Activated CD8-positive, alpha-beta memory T cell treated with anti-CD3 and anti-CD28 coated beads for 36 hours (primary cell): ENCODE measurements at regions not wholly inside any gene's neighbourhood (a gene's known extent, or its start where the extent isn't known, plus 50 kb on each side); places are given as distances from the start of the nearest gene placed in this dataset.
"Not testable (repeated sequence)": the region's sequence is repeated elsewhere in the genome, so short reads cannot be mapped to it uniquely, and the experiment has no call there.

ENCODE experiments used
- CTCF ChIA-PET: fragments of 350-600 bp; sonication (Branson Sonifier 250); formaldehyde crosslinking; loops from one replicate; lab custom pipeline; 2021; ENCODE audit warnings: antibody characterized with exemption; lab: Charles Lee
- POLR2A ChIA-PET: fragments of 350-600 bp; sonication (Branson Sonifier 250); formaldehyde crosslinking; loops from one replicate; lab custom pipeline; 2021; ENCODE audit warnings: antibody characterized with exemption; lab: Charles Lee

GRCh38 chr5:90220554-90220953 lies 189.0 kb downstream of the CETN3 start:
- ChIA-PET CTCF (no interaction called here), POLR2A (no interaction called here)

GRCh38 chr5:90214991-90215390 lies 194.6 kb downstream of the CETN3 start:
- POLR2A ChIA-PET, result no interaction called here
- CTCF ChIA-PET, result no interaction called here

GRCh38 chr5:90208323-90208722 lies 201.2 kb downstream of the CETN3 start:
- POLR2A ChIA-PET, CTCF ChIA-PET: not testable (repeated sequence)

GRCh38 chr5:90201923-90202322 lies 207.6 kb downstream of the CETN3 start:
- ChIA-PET CTCF (no interaction called here), POLR2A (no interaction called here)

GRCh38 chr5:90193185-90193822 lies 216.3 kb downstream of the CETN3 start:
- POLR2A ChIA-PET, result no interaction called here
- CTCF ChIA-PET, result no interaction called here

GRCh38 chr5:90191352-90192045 lies 218.1 kb downstream of the CETN3 start:
- ChIA-PET CTCF (no interaction called here), POLR2A (no interaction called here)

- POLR2A ChIA-PET, result no interaction called here
Observed at GRCh38 chr5:90185897-90186468, 223.6 kb downstream of the CETN3 start.

GRCh38 chr5:90184764-90185163 lies 224.8 kb downstream of the CETN3 start:
- POLR2A ChIA-PET, result no interaction called here
- CTCF ChIA-PET, result no interaction called here

More at GRCh38 chr5:90185897-90186468, 223.6 kb downstream of the CETN3 start:
- CTCF ChIA-PET, result no interaction called here

- POLR2A ChIA-PET, result no interaction called here
Observed at GRCh38 chr5:90182726-90183125, 226.8 kb downstream of the CETN3 start.

GRCh38 chr5:90174236-90174635 lies 235.3 kb downstream of the CETN3 start:
- POLR2A ChIA-PET, result no interaction called here

More at GRCh38 chr5:90182726-90183125, 226.8 kb downstream of the CETN3 start:
- CTCF ChIA-PET, result interaction anchor here (0.6 kb wide), 1 partner anchor 18 kb away, joined by 3 read pairs; no protein-coding TSS in a partner anchor

GRCh38 chr5:90173299-90174030 lies 236.1 kb downstream of the CETN3 start:
- ChIA-PET POLR2A (no interaction called here), CTCF (no interaction called here)

More at GRCh38 chr5:90174236-90174635, 235.3 kb downstream of the CETN3 start:
- CTCF ChIA-PET, result no interaction called here

GRCh38 chr5:90171466-90171865 lies 238.1 kb downstream of the CETN3 start:
- ChIA-PET CTCF (no interaction called here), POLR2A (no interaction called here)

GRCh38 chr5:90170261-90170660 lies 239.3 kb downstream of the CETN3 start:
- ChIA-PET POLR2A (no interaction called here), CTCF (no interaction called here)

- CTCF ChIA-PET, result no interaction called here
Observed at GRCh38 chr5:90169078-90169477, 240.5 kb downstream of the CETN3 start.

GRCh38 chr5:90168399-90168798 lies 241.2 kb downstream of the CETN3 start:
- POLR2A ChIA-PET, result no interaction called here

More at GRCh38 chr5:90169078-90169477, 240.5 kb downstream of the CETN3 start:
- POLR2A ChIA-PET, result no interaction called here

GRCh38 chr5:90166816-90167215 lies 242.7 kb downstream of the CETN3 start:
- CTCF ChIA-PET, result no interaction called here
- POLR2A ChIA-PET, result no interaction called here

More at GRCh38 chr5:90168399-90168798, 241.2 kb downstream of the CETN3 start:
- CTCF ChIA-PET, result no interaction called here

- POLR2A ChIA-PET, result no interaction called here
- CTCF ChIA-PET, result no interaction called here
Observed at GRCh38 chr5:90162324-90162723, 247.2 kb downstream of the CETN3 start.

- POLR2A ChIA-PET, result no interaction called here
Observed at GRCh38 chr5:90161414-90161813, 248.1 kb downstream of the CETN3 start.

GRCh38 chr5:90158131-90158530 lies 251.4 kb downstream of the CETN3 start:
- ChIA-PET POLR2A (no interaction called here), CTCF (no interaction called here)

More at GRCh38 chr5:90161414-90161813, 248.1 kb downstream of the CETN3 start:
- CTCF ChIA-PET, result no interaction called here

- ChIA-PET POLR2A (interaction anchor here (0.7 kb wide), 1 partner anchor 70 kb away, joined by 3 read pairs; no protein-coding TSS in a partner anchor), CTCF (no interaction called here)
Observed at GRCh38 chr5:90153031-90153430, 256.5 kb downstream of the CETN3 start.
